ENCODE measurements at regions not wholly inside any gene's neighbourhood (a gene's known extent, or its start where the extent isn't known, plus 50 kb on each side); places are given as distances from the start of the nearest gene placed in this dataset.

DNA sequence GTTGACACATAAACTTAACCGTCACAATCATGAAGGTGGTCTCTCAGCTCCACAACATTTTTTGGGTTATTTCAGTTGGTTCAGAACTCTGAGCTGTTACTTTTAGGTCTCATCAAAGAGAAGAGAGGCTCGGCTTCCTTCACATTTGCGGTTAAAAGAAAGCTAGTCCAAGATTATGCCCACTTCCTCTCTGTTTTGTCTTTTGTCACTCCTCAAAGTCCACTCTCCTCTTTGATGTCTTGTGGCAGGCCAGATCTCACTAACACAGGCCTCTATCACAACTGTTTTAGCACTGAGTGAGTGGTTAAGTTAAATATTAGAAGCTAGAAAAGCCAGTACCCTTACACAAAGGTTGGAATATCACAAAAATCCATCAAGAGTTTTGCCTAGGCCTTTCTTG is 195.7 kb downstream of the FCRL5 start:
- TF ChIP-seq, protein P1, sequence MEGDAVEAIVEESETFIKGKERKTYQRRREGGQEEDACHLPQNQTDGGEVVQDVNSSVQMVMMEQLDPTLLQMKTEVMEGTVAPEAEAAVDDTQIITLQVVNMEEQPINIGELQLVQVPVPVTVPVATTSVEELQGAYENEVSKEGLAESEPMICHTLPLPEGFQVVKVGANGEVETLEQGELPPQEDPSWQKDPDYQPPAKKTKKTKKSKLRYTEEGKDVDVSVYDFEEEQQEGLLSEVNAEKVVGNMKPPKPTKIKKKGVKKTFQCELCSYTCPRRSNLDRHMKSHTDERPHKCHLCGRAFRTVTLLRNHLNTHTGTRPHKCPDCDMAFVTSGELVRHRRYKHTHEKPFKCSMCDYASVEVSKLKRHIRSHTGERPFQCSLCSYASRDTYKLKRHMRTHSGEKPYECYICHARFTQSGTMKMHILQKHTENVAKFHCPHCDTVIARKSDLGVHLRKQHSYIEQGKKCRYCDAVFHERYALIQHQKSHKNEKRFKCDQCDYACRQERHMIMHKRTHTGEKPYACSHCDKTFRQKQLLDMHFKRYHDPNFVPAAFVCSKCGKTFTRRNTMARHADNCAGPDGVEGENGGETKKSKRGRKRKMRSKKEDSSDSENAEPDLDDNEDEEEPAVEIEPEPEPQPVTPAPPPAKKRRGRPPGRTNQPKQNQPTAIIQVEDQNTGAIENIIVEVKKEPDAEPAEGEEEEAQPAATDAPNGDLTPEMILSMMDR (conservative IDR thresholded peaks at IDR 0.05) = no peak
- TF ChIP-seq EZH2 (IDR thresholded peaks at IDR 0.05; ENCODE audit: low read depth) = no peak

Measured in PC-9 (cell line).